NCI-H146 treated with DMSO at 0.1 percent for 48 hours (cell line): ENCODE measurements at regions not wholly inside any gene's neighbourhood (a gene's known extent, or its start where the extent isn't known, plus 50 kb on each side); places are given as distances from the start of the nearest gene placed in this dataset.

Source experiments
- DNase-seq: peaks from one replicate; lab custom pipeline; 2025; ENCODE audit not compliant: unreplicated experiment; lab: John Stamatoyannopoulos, UW

GRCh38 chr11:115721296-115721995 is 217.2 kb upstream of the CADM1 start:
- no peak for DNase-seq

GRCh38 chr11:115720602-115721245 is 216.5 kb upstream of the CADM1 start:
- no peak for DNase-seq

GRCh38 chr11:115718945-115719344 is 214.7 kb upstream of the CADM1 start:
- no peak for DNase-seq

GRCh38 chr11:115718106-115718505 is 213.9 kb upstream of the CADM1 start:
- DNase-seq, result no peak

- peak; percentile 58 for DNase-seq
Measured at GRCh38 chr11:115716601-115717529, 212.7 kb upstream of the CADM1 start.

GRCh38 chr11:115716080-115716479 is 211.9 kb upstream of the CADM1 start:
- no peak for DNase-seq

- no peak for DNase-seq
Measured at GRCh38 chr11:115715251-115715770, 211.1 kb upstream of the CADM1 start.

GRCh38 chr11:115712296-115712695 is 208.1 kb upstream of the CADM1 start:
- no peak for DNase-seq

- DNase-seq, result no peak
Measured at GRCh38 chr11:115710980-115711379, 206.8 kb upstream of the CADM1 start.

GRCh38 chr11:115710426-115710825 is 206.2 kb upstream of the CADM1 start:
- DNase-seq, result no peak

- DNase-seq, result no peak
Measured at GRCh38 chr11:115709297-115709696, 205.1 kb upstream of the CADM1 start.

GRCh38 chr11:115707180-115707905 is 203.1 kb upstream of the CADM1 start:
- no peak for DNase-seq

- DNase-seq, result no peak
Measured at GRCh38 chr11:115706626-115707135, 202.5 kb upstream of the CADM1 start.

- no peak for DNase-seq
Measured at GRCh38 chr11:115705200-115705599, 201.0 kb upstream of the CADM1 start.

GRCh38 chr11:115700981-115701875 is 197.0 kb upstream of the CADM1 start:
- DNase-seq, result no peak

GRCh38 chr11:115700496-115700895 is 196.3 kb upstream of the CADM1 start:
- DNase-seq, result peak; percentile 81

GRCh38 chr11:115699733-115700132 is 195.5 kb upstream of the CADM1 start:
- DNase-seq, result no peak

GRCh38 chr11:115699326-115699725 is 195.1 kb upstream of the CADM1 start:
- no peak for DNase-seq

- DNase-seq, result no peak
Measured at GRCh38 chr11:115698243-115698642, 194.0 kb upstream of the CADM1 start.

- no peak for DNase-seq
Measured at GRCh38 chr11:115696563-115696962, 192.3 kb upstream of the CADM1 start.
